ENCODE measurements at regions not wholly inside any gene's neighbourhood (a gene's known extent, or its start where the extent isn't known, plus 50 kb on each side); places are given as distances from the start of the nearest gene placed in this dataset.

GRCh38 chr11:41612415-41612814 lies 153.0 kb upstream of the LRRC4C start:
- H3K4me3 ChIP-seq (ENCODE audit: low read depth, low read length), result no peak overlapping the region
- DNase-seq (ENCODE audit: low read depth), result no peak
- TF ChIP-seq CTCF (conservative IDR thresholded peaks at IDR 0.05; ENCODE audit: low read depth, low read length), result no peak

GRCh38 chr11:41613326-41613725 lies 153.9 kb upstream of the LRRC4C start:
- no peak overlapping the region for H3K4me3 ChIP-seq (ENCODE audit: low read depth, low read length)
- TF ChIP-seq CTCF (conservative IDR thresholded peaks at IDR 0.05; ENCODE audit: low read depth, low read length), result no peak
- DNase-seq (ENCODE audit: low read depth), result no peak

- H3K4me3 ChIP-seq (ENCODE audit: low read depth, low read length), result no peak overlapping the region
- TF ChIP-seq CTCF (conservative IDR thresholded peaks at IDR 0.05; ENCODE audit: low read depth, low read length), result no peak
- no peak for DNase-seq (ENCODE audit: low read depth)
Measured at GRCh38 chr11:41622707-41623359, 163.4 kb upstream of the LRRC4C start.

- no peak for TF ChIP-seq CTCF (conservative IDR thresholded peaks at IDR 0.05; ENCODE audit: low read depth, low read length)
- no peak for DNase-seq (ENCODE audit: low read depth)
- no peak overlapping the region for H3K4me3 ChIP-seq (ENCODE audit: low read depth, low read length)
Measured at GRCh38 chr11:41659985-41660384, 200.5 kb upstream of the LRRC4C start.

- DNase-seq (ENCODE audit: low read depth), result no peak
- no peak overlapping the region for H3K4me3 ChIP-seq (ENCODE audit: low read depth, low read length)
- no peak for TF ChIP-seq CTCF (conservative IDR thresholded peaks at IDR 0.05; ENCODE audit: low read depth, low read length)
Measured at GRCh38 chr11:41660585-41660984, 201.1 kb upstream of the LRRC4C start.

GRCh38 chr11:41665441-41666360 lies 206.2 kb upstream of the LRRC4C start:
- no peak overlapping the region for H3K4me3 ChIP-seq (ENCODE audit: low read depth, low read length)
- DNase-seq (ENCODE audit: low read depth), result no peak
- TF ChIP-seq CTCF (conservative IDR thresholded peaks at IDR 0.05; ENCODE audit: low read depth, low read length), result no peak
